GM12892 (cell line): ENCODE measurements at regions not wholly inside any gene's neighbourhood (a gene's known extent, or its start where the extent isn't known, plus 50 kb on each side); places are given as distances from the start of the nearest gene placed in this dataset.

Experiments used
- POLR2A ChIP-seq: IDR thresholded peaks from 2 replicates; pipeline ENCODE4 v1.6.1; 2011; ENCODE audit warnings: low read depth, low read length, control low read depth
- POLR2AphosphoS5 ChIP-seq: IDR thresholded peaks from 2 replicates; pipeline ENCODE4 v1.6.1; 2011; ENCODE audit warnings: low read depth, low read length, control low read depth
- TAF1 ChIP-seq: IDR thresholded peaks from 2 replicates; pipeline ENCODE4 v1.6.1; 2011; ENCODE audit warnings: low read depth, mild to moderate bottlenecking, control low read depth, low read length, borderline replicate concordance

- TF ChIP-seq POLR2A (no peak), TAF1 (no peak), POLR2AphosphoS5 (no peak)
These were observed 72.2 kb upstream of the FMN2 start for GRCh38 chr1:240019524-240019923.
